ENCODE measurements at regions not wholly inside any gene's neighbourhood (a gene's known extent, or its start where the extent isn't known, plus 50 kb on each side); places are given as distances from the start of the nearest gene placed in this dataset.
"Not testable (repeated sequence)": the region's sequence is repeated elsewhere in the genome, so short reads cannot be mapped to it uniquely, and the experiment has no call there.

GRCh38 chr17:30714825-30715622 is 109.5 kb downstream of the CRLF3 start:
- TF ChIP-seq, protein P1, sequence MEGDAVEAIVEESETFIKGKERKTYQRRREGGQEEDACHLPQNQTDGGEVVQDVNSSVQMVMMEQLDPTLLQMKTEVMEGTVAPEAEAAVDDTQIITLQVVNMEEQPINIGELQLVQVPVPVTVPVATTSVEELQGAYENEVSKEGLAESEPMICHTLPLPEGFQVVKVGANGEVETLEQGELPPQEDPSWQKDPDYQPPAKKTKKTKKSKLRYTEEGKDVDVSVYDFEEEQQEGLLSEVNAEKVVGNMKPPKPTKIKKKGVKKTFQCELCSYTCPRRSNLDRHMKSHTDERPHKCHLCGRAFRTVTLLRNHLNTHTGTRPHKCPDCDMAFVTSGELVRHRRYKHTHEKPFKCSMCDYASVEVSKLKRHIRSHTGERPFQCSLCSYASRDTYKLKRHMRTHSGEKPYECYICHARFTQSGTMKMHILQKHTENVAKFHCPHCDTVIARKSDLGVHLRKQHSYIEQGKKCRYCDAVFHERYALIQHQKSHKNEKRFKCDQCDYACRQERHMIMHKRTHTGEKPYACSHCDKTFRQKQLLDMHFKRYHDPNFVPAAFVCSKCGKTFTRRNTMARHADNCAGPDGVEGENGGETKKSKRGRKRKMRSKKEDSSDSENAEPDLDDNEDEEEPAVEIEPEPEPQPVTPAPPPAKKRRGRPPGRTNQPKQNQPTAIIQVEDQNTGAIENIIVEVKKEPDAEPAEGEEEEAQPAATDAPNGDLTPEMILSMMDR (conservative IDR thresholded peaks at IDR 0.05 in 1 of 2, IDR thresholded peaks at IDR 0.05 in 1 of 2; ENCODE audit: low read depth in 1 of 2, low read length in 2 of 2), result peak; percentile 47 to 48
- TF ChIP-seq EZH2 (IDR thresholded peaks at IDR 0.05; ENCODE audit: low read length, missing control alignments), result not testable (repeated sequence)
